ENCODE measurements at regions not wholly inside any gene's neighbourhood (a gene's known extent, or its start where the extent isn't known, plus 50 kb on each side); places are given as distances from the start of the nearest gene placed in this dataset.

DNA sequence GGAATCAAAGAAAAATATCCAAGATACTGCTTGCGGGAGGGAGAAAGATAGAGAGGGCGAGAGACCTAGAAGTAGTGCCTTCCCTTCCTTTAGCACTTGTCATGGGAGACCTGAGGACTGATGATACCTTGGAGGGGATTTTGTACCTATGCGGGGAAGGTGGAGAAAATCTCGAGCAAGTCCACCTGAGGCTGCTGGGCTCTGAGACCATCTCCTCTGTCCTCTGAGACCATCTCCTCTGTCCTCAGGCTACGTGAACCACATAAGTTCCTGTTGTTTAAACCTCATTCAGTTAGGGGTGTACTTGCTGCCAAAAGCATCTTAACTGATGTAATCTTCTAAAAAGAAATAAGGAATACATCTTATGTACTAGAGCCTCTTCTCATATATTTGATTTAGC, 164.9 kb downstream of the NR2F2 start:
- no peak for TF ChIP-seq CBX8 (IDR thresholded peaks at IDR 0.05; ENCODE audit: borderline replicate concordance, extremely low read depth, low read depth, low read length, poor library complexity, severe bottlenecking)
- no peak for TF ChIP-seq CTCF (IDR thresholded peaks at IDR 0.05 in 2 of 3, conservative IDR thresholded peaks at IDR 0.05 in 1 of 3; ENCODE audit: insufficient read depth in 2 of 3, low read depth in 1 of 3, low read length in 3 of 3)
- TF ChIP-seq TEAD1 (CRISPR knock-in tag; IDR thresholded peaks at IDR 0.05) = no peak
- no peak for TF ChIP-seq FOXP4 (CRISPR knock-in tag; IDR thresholded peaks at IDR 0.05; ENCODE audit: borderline replicate concordance)
- TF ChIP-seq MTA3 (IDR thresholded peaks at IDR 0.05; ENCODE audit: borderline replicate concordance) = no peak
- no peak for TF ChIP-seq RFX5 (IDR thresholded peaks at IDR 0.05; ENCODE audit: low read depth, low read length)
- no peak for TF ChIP-seq ZNF274 (IDR thresholded peaks at IDR 0.05; ENCODE audit: borderline replicate concordance, low read depth, low read length)
- no peak for TF ChIP-seq HINFP (tag; conservative IDR thresholded peaks at IDR 0.05; ENCODE audit: low read depth)
- no peak for TF ChIP-seq ZNF280B (CRISPR knock-in tag; IDR thresholded peaks at IDR 0.05)
- TF ChIP-seq ZNF140 (CRISPR knock-in tag; IDR thresholded peaks at IDR 0.05) = no peak
- TF ChIP-seq POLR2A (conservative IDR thresholded peaks at IDR 0.05) = no peak
- TF ChIP-seq ZBTB11 (CRISPR knock-in tag; IDR thresholded peaks at IDR 0.05) = no peak

Data from K562 (cell line).